ENCODE measurements at regions not wholly inside any gene's neighbourhood (a gene's known extent, or its start where the extent isn't known, plus 50 kb on each side); places are given as distances from the start of the nearest gene placed in this dataset.
"Not testable (repeated sequence)": the region's sequence is repeated elsewhere in the genome, so short reads cannot be mapped to it uniquely, and the experiment has no call there.

GRCh38 chr7:35919607-35920006 lies 118.8 kb downstream of the SEPTIN7 start:
- H2AK5ac ChIP-seq (ENCODE audit: low read depth, low read length); DNase-seq (ENCODE audit: low spot score); H3K4ac ChIP-seq (ENCODE audit: low read length); H2BK15ac ChIP-seq (ENCODE audit: low read length); H3K4me2 ChIP-seq (ENCODE audit: insufficient read depth, low read length, poor library complexity, severe bottlenecking); H2BK120ac ChIP-seq (ENCODE audit: low read depth, low read length); H3K9me3 ChIP-seq (replicated peaks in 1 of 2; ENCODE audit: control insufficient read depth in 2 of 2, insufficient read depth in 1 of 2, low read depth in 1 of 2, low read length in 2 of 2); H2BK12ac ChIP-seq (ENCODE audit: low read length); H3K27ac ChIP-seq (replicated peaks; ENCODE audit: low read length); H3K27me3 ChIP-seq (ENCODE audit: control insufficient read depth in 3 of 3, insufficient read depth in 3 of 3, low read depth in 1 of 3, low read length in 3 of 3); H3K18ac ChIP-seq (ENCODE audit: low read length); H3K4me3 ChIP-seq (ENCODE audit: low read length in 2 of 2); H3K14ac ChIP-seq (ENCODE audit: low read length); H4K8ac ChIP-seq (ENCODE audit: low read depth, low read length); H3K4me1 ChIP-seq (ENCODE audit: control insufficient read depth in 2 of 2, insufficient read depth in 1 of 2, low read depth in 1 of 2, low read length in 2 of 2); H4K91ac ChIP-seq (ENCODE audit: low read depth, low read length, poor library complexity); H3K9ac ChIP-seq (ENCODE audit: low read depth, low read length, poor library complexity); H3K36me3 ChIP-seq (replicated peaks in 1 of 2; ENCODE audit: control insufficient read depth in 2 of 2, insufficient read depth in 2 of 2, low read length in 2 of 2); H2AFZ ChIP-seq (ENCODE audit: low read length); H3K79me1 ChIP-seq (ENCODE audit: low read depth, low read length); H2BK5ac ChIP-seq (ENCODE audit: low read length); H3K23ac ChIP-seq (ENCODE audit: low read depth, low read length, poor library complexity): not testable (repeated sequence)
- WGBS, 2 donors (ENCODE audit: extremely low coverage in 2 of 2, insufficient read length in 2 of 2, insufficient replicate concordance in 1 of 2) = no CpG with 5 or more reads among the region's 6 CpGs

- H2BK12ac ChIP-seq (ENCODE audit: low read length); H3K9ac ChIP-seq (ENCODE audit: low read depth, low read length, poor library complexity); H3K36me3 ChIP-seq (replicated peaks in 1 of 2; ENCODE audit: control insufficient read depth in 2 of 2, insufficient read depth in 2 of 2, low read length in 2 of 2); H3K18ac ChIP-seq (ENCODE audit: low read length); H2AK5ac ChIP-seq (ENCODE audit: low read depth, low read length); H3K4me1 ChIP-seq (ENCODE audit: control insufficient read depth in 2 of 2, insufficient read depth in 1 of 2, low read depth in 1 of 2, low read length in 2 of 2); H2BK120ac ChIP-seq (ENCODE audit: low read depth, low read length); H4K8ac ChIP-seq (ENCODE audit: low read depth, low read length); H3K4me3 ChIP-seq (ENCODE audit: low read length in 2 of 2); DNase-seq (ENCODE audit: low spot score); H3K4me2 ChIP-seq (ENCODE audit: insufficient read depth, low read length, poor library complexity, severe bottlenecking); H3K4ac ChIP-seq (ENCODE audit: low read length); H2BK5ac ChIP-seq (ENCODE audit: low read length); H4K91ac ChIP-seq (ENCODE audit: low read depth, low read length, poor library complexity); H3K79me1 ChIP-seq (ENCODE audit: low read depth, low read length); H3K14ac ChIP-seq (ENCODE audit: low read length); H3K23ac ChIP-seq (ENCODE audit: low read depth, low read length, poor library complexity); H3K27ac ChIP-seq (replicated peaks; ENCODE audit: low read length); H2AFZ ChIP-seq (ENCODE audit: low read length); H3K27me3 ChIP-seq (ENCODE audit: control insufficient read depth in 3 of 3, insufficient read depth in 3 of 3, low read depth in 1 of 3, low read length in 3 of 3); H2BK15ac ChIP-seq (ENCODE audit: low read length); H3K9me3 ChIP-seq (replicated peaks in 1 of 2; ENCODE audit: control insufficient read depth in 2 of 2, insufficient read depth in 1 of 2, low read depth in 1 of 2, low read length in 2 of 2): not testable (repeated sequence)
- no CpG with 5 or more reads among the region's 5 CpGs for WGBS, 2 donors (ENCODE audit: extremely low coverage in 2 of 2, insufficient read length in 2 of 2, insufficient replicate concordance in 1 of 2)
Measured at GRCh38 chr7:35921338-35921737, 120.5 kb downstream of the SEPTIN7 start.

GRCh38 chr7:35924668-35925067 lies 123.8 kb downstream of the SEPTIN7 start:
- H2BK5ac ChIP-seq (ENCODE audit: low read length); H3K4me2 ChIP-seq (ENCODE audit: insufficient read depth, low read length, poor library complexity, severe bottlenecking); H2BK120ac ChIP-seq (ENCODE audit: low read depth, low read length); H3K9ac ChIP-seq (ENCODE audit: low read depth, low read length, poor library complexity); H3K36me3 ChIP-seq (replicated peaks in 1 of 2; ENCODE audit: control insufficient read depth in 2 of 2, insufficient read depth in 2 of 2, low read length in 2 of 2); H3K4me3 ChIP-seq (ENCODE audit: low read length in 2 of 2); H3K23ac ChIP-seq (ENCODE audit: low read depth, low read length, poor library complexity); H3K9me3 ChIP-seq (replicated peaks in 1 of 2; ENCODE audit: control insufficient read depth in 2 of 2, insufficient read depth in 1 of 2, low read depth in 1 of 2, low read length in 2 of 2); H3K27me3 ChIP-seq (ENCODE audit: control insufficient read depth in 3 of 3, insufficient read depth in 3 of 3, low read depth in 1 of 3, low read length in 3 of 3); H2AK5ac ChIP-seq (ENCODE audit: low read depth, low read length); H2BK15ac ChIP-seq (ENCODE audit: low read length); H3K79me1 ChIP-seq (ENCODE audit: low read depth, low read length); H2AFZ ChIP-seq (ENCODE audit: low read length); H3K14ac ChIP-seq (ENCODE audit: low read length); H3K18ac ChIP-seq (ENCODE audit: low read length); H3K4ac ChIP-seq (ENCODE audit: low read length); H4K8ac ChIP-seq (ENCODE audit: low read depth, low read length); DNase-seq (ENCODE audit: low spot score); H3K4me1 ChIP-seq (ENCODE audit: control insufficient read depth in 2 of 2, insufficient read depth in 1 of 2, low read depth in 1 of 2, low read length in 2 of 2); H4K91ac ChIP-seq (ENCODE audit: low read depth, low read length, poor library complexity); H2BK12ac ChIP-seq (ENCODE audit: low read length); H3K27ac ChIP-seq (replicated peaks; ENCODE audit: low read length): not testable (repeated sequence)
- WGBS, 2 donors (ENCODE audit: extremely low coverage in 2 of 2, insufficient read length in 2 of 2, insufficient replicate concordance in 1 of 2) = no CpG with 5 or more reads among the region's 7 CpGs

GRCh38 chr7:35926966-35927365 lies 126.1 kb downstream of the SEPTIN7 start:
- not testable (repeated sequence) for H3K4me1 ChIP-seq (ENCODE audit: control insufficient read depth in 2 of 2, insufficient read depth in 1 of 2, low read depth in 1 of 2, low read length in 2 of 2); H3K4ac ChIP-seq (ENCODE audit: low read length); H2BK15ac ChIP-seq (ENCODE audit: low read length); H3K27me3 ChIP-seq (ENCODE audit: control insufficient read depth in 3 of 3, insufficient read depth in 3 of 3, low read depth in 1 of 3, low read length in 3 of 3); H2AK5ac ChIP-seq (ENCODE audit: low read depth, low read length); H4K91ac ChIP-seq (ENCODE audit: low read depth, low read length, poor library complexity); H3K18ac ChIP-seq (ENCODE audit: low read length); H2BK5ac ChIP-seq (ENCODE audit: low read length); H3K79me1 ChIP-seq (ENCODE audit: low read depth, low read length); H3K4me3 ChIP-seq (ENCODE audit: low read length in 2 of 2); H3K9ac ChIP-seq (ENCODE audit: low read depth, low read length, poor library complexity); H2BK120ac ChIP-seq (ENCODE audit: low read depth, low read length); H3K23ac ChIP-seq (ENCODE audit: low read depth, low read length, poor library complexity); H3K14ac ChIP-seq (ENCODE audit: low read length); H3K36me3 ChIP-seq (replicated peaks in 1 of 2; ENCODE audit: control insufficient read depth in 2 of 2, insufficient read depth in 2 of 2, low read length in 2 of 2); DNase-seq (ENCODE audit: low spot score); H3K4me2 ChIP-seq (ENCODE audit: insufficient read depth, low read length, poor library complexity, severe bottlenecking); H2BK12ac ChIP-seq (ENCODE audit: low read length); H3K9me3 ChIP-seq (replicated peaks in 1 of 2; ENCODE audit: control insufficient read depth in 2 of 2, insufficient read depth in 1 of 2, low read depth in 1 of 2, low read length in 2 of 2); H2AFZ ChIP-seq (ENCODE audit: low read length); H3K27ac ChIP-seq (replicated peaks; ENCODE audit: low read length); H4K8ac ChIP-seq (ENCODE audit: low read depth, low read length)
- WGBS, 2 donors (ENCODE audit: extremely low coverage in 2 of 2, insufficient read length in 2 of 2, insufficient replicate concordance in 1 of 2) = no CpG with 5 or more reads among the region's 9 CpGs
